ENCODE measurements at regions not wholly inside any gene's neighbourhood (a gene's known extent, or its start where the extent isn't known, plus 50 kb on each side); places are given as distances from the start of the nearest gene placed in this dataset.

- H3K4me1 ChIP-seq, result peaks cover 2 to 16% (median 5%) of the 10 kb centered on the region in 3 donors
- no peak overlapping the region for H3K27ac ChIP-seq
- no peaks in the 10 kb centered on the region for H3K9me3 ChIP-seq
- ATAC-seq, result no peak
- H3K36me3 ChIP-seq, result no peaks in the 10 kb centered on the region
- TF ChIP-seq POLR2AphosphoS5 (IDR thresholded peaks at IDR 0.05), result no peak
- no peak for TF ChIP-seq POLR2A (IDR thresholded peaks at IDR 0.05)
- TF ChIP-seq, protein P1, sequence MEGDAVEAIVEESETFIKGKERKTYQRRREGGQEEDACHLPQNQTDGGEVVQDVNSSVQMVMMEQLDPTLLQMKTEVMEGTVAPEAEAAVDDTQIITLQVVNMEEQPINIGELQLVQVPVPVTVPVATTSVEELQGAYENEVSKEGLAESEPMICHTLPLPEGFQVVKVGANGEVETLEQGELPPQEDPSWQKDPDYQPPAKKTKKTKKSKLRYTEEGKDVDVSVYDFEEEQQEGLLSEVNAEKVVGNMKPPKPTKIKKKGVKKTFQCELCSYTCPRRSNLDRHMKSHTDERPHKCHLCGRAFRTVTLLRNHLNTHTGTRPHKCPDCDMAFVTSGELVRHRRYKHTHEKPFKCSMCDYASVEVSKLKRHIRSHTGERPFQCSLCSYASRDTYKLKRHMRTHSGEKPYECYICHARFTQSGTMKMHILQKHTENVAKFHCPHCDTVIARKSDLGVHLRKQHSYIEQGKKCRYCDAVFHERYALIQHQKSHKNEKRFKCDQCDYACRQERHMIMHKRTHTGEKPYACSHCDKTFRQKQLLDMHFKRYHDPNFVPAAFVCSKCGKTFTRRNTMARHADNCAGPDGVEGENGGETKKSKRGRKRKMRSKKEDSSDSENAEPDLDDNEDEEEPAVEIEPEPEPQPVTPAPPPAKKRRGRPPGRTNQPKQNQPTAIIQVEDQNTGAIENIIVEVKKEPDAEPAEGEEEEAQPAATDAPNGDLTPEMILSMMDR (IDR thresholded peaks at IDR 0.05), result no peak
- TF ChIP-seq EP300 (IDR thresholded peaks at IDR 0.05), result no peak
- WGBS, 2 donors (ENCODE audit: low coverage in 1 of 2), result 61 to 64% methylated on average over 4 of the region's 4 CpGs
- no peak overlapping the region for H3K4me3 ChIP-seq
- H3K27me3 ChIP-seq, result no peaks in the 10 kb centered on the region
Observed at GRCh38 chr5:96072138-96072790, 110.6 kb upstream of the ELL2 start.

GRCh38 chr5:96070622-96071225, 109.1 kb upstream of the ELL2 start:
- TF ChIP-seq POLR2A (IDR thresholded peaks at IDR 0.05) (no peak), POLR2AphosphoS5 (IDR thresholded peaks at IDR 0.05) (no peak), EP300 (IDR thresholded peaks at IDR 0.05) (no peak)
- TF ChIP-seq, protein P1 (IDR thresholded peaks at IDR 0.05), result no peak
- Histone ChIP-seq H3K36me3 (no peaks in the 10 kb centered on the region), H3K27ac (no peak overlapping the region), H3K4me1 (peaks cover 2 to 22% (median 5%) of the 10 kb centered on the region in 3 donors), H3K27me3 (no peaks in the 10 kb centered on the region), H3K4me3 (no peak overlapping the region), H3K9me3 (no peaks in the 10 kb centered on the region)
- 86 to 92% methylated on average over 4 to 5 of the region's 5 CpGs for WGBS, 2 donors (ENCODE audit: low coverage in 1 of 2)
- ATAC-seq, result no peak

DNA sequence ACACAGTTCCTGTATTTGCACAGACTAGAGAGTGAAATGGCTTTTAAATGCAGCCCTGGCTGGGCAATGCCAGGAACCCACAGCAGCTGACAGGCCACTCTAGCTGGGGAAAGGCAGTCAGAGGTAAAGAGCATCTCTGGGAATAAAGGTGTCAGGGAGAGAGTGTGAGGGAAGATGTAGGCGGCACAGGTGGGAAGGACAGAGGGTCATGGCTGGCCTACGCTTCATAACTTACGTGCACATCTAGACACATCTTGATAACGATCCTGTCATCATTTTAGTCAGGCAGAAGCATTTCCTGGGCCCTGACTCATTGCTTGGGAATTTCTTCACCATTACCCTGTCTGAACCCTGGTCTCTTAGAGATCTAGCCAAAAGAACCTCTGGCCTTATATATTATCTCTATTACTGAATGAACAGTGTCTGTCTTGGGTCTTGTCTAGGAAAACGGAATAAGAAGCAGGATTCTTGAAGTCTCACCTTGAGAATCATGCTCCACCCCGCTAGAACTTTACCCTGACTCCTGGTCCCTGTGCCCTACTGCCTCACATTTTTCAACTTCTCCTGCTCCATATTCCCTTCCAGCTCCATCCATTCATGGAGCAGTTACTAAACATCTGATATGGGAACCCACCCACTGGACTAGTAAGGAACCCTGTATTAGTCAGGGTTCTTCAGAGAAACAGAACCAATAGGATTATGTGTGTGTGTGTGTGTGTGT, 106.4 kb upstream of the ELL2 start:
- H3K27me3 ChIP-seq, result no peaks in the 10 kb centered on the region
- peaks cover 2 to 28% (median 5%) of the 10 kb centered on the region in 3 donors for H3K4me1 ChIP-seq
- no peak for ATAC-seq
- H3K9me3 ChIP-seq, result no peaks in the 10 kb centered on the region
- TF ChIP-seq POLR2A (IDR thresholded peaks at IDR 0.05), result no peak
- no peak for TF ChIP-seq EP300 (IDR thresholded peaks at IDR 0.05)
- no peak for TF ChIP-seq POLR2AphosphoS5 (IDR thresholded peaks at IDR 0.05)
- peak overlapping the region in 1 of 4 donors; percentile 3 for H3K27ac ChIP-seq
- no peaks in the 10 kb centered on the region for H3K36me3 ChIP-seq
- no peak overlapping the region for H3K4me3 ChIP-seq
- 50 to 71% methylated on average over 5 to 6 of the region's 6 CpGs for WGBS, 2 donors (ENCODE audit: low coverage in 1 of 2)

GRCh38 chr5:96067251-96067650, 105.6 kb upstream of the ELL2 start:
- 67 to 69% methylated on average over 1 of the region's 1 CpG for WGBS, 2 donors (ENCODE audit: low coverage in 1 of 2)
- Histone ChIP-seq H3K27me3 (no peaks in the 10 kb centered on the region), H3K4me3 (no peak overlapping the region), H3K9me3 (no peaks in the 10 kb centered on the region), H3K36me3 (no peaks in the 10 kb centered on the region), H3K4me1 (peaks cover 2 to 28% (median 5%) of the 10 kb centered on the region in 3 donors), H3K27ac (peak overlapping the region in 1 of 4 donors; percentile 3)
- ATAC-seq, result no peak
- no peak for TF ChIP-seq POLR2AphosphoS5 (IDR thresholded peaks at IDR 0.05)
- no peak for TF ChIP-seq POLR2A (IDR thresholded peaks at IDR 0.05)
- TF ChIP-seq EP300 (IDR thresholded peaks at IDR 0.05), result no peak
- TF ChIP-seq, protein P1 (IDR thresholded peaks at IDR 0.05), result no peak

GRCh38 chr5:96066386-96066719, 104.7 kb upstream of the ELL2 start:
- WGBS, 2 donors (ENCODE audit: low coverage in 1 of 2), result 36% methylated on average over 1 of the region's 1 CpG; no CpG with 5 or more reads in 1 of the 2 donors
- TF ChIP-seq, protein P1 (IDR thresholded peaks at IDR 0.05), result no peak
- TF ChIP-seq POLR2A (IDR thresholded peaks at IDR 0.05), result no peak
- TF ChIP-seq POLR2AphosphoS5 (IDR thresholded peaks at IDR 0.05), result no peak
- no peak for TF ChIP-seq EP300 (IDR thresholded peaks at IDR 0.05)
- H3K4me1 ChIP-seq, result peaks cover 2 to 28% (median 5%) of the 10 kb centered on the region in 3 donors
- H3K27ac ChIP-seq, result no peak overlapping the region
- no peak for ATAC-seq
- no peaks in the 10 kb centered on the region for H3K9me3 ChIP-seq
- H3K4me3 ChIP-seq, result no peak overlapping the region
- H3K36me3 ChIP-seq, result no peaks in the 10 kb centered on the region
- no peaks in the 10 kb centered on the region for H3K27me3 ChIP-seq

All from gastroesophageal sphincter (tissue), 4 donors.